ENCODE measurements at regions not wholly inside any gene's neighbourhood (a gene's known extent, or its start where the extent isn't known, plus 50 kb on each side); places are given as distances from the start of the nearest gene placed in this dataset.

DNA sequence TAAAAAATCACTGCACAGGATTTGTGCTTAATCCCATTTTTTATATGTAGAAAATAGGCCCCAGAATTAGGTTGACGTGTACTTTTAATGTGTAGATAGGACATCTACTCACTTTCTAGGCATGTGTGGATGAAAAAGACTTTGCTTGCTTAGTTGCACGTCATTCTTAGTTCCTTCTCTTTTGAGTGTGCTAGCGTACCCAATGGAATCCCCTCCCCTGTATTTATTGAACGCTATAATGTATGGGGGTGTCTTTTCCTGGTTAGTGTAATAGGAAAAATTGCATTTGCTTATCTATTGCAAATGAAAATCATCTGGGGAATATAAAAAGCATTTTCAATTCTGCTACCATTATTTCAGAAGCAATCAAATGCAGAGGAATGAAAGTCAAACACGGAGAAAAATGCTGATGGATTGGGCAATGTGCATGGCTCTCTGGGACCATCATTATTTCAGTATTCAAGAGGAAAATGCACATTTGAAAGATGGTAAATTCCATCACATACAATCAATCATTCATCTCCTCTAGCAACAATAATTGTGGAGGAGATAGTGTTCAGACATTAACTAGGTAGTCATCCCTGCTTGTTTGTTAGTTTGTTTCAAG is 277.0 kb upstream of the B3GALT2 start:
- TF ChIP-seq, protein P1, sequence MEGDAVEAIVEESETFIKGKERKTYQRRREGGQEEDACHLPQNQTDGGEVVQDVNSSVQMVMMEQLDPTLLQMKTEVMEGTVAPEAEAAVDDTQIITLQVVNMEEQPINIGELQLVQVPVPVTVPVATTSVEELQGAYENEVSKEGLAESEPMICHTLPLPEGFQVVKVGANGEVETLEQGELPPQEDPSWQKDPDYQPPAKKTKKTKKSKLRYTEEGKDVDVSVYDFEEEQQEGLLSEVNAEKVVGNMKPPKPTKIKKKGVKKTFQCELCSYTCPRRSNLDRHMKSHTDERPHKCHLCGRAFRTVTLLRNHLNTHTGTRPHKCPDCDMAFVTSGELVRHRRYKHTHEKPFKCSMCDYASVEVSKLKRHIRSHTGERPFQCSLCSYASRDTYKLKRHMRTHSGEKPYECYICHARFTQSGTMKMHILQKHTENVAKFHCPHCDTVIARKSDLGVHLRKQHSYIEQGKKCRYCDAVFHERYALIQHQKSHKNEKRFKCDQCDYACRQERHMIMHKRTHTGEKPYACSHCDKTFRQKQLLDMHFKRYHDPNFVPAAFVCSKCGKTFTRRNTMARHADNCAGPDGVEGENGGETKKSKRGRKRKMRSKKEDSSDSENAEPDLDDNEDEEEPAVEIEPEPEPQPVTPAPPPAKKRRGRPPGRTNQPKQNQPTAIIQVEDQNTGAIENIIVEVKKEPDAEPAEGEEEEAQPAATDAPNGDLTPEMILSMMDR (IDR thresholded peaks at IDR 0.05; ENCODE audit: borderline replicate concordance, extremely low read depth, low read length, poor library complexity, severe bottlenecking): no peak
- TF ChIP-seq EZH2 (IDR thresholded peaks at IDR 0.05; ENCODE audit: borderline replicate concordance, low read depth, low read length, severe bottlenecking): no peak
